BLaER1 treated with 17β-estradiol and CSF1 and Interleukin-3, amounts not matched to agents 10 nM and 100 nM (cell line): ENCODE measurements at regions not wholly inside any gene's neighbourhood (a gene's known extent, or its start where the extent isn't known, plus 50 kb on each side); places are given as distances from the start of the nearest gene placed in this dataset.
"Not testable (repeated sequence)": the region's sequence is repeated elsewhere in the genome, so short reads cannot be mapped to it uniquely, and the experiment has no call there.

Source experiments
- H3K27ac ChIP-seq, 11 experiments: shearing (Covaris generic); formaldehyde crosslinking; 2 replicates each; pipeline ENCODE4 v1.8.1; 2022
- H3K27me3 ChIP-seq, 11 experiments: shearing (Covaris generic); formaldehyde crosslinking; 2 replicates each; pipeline ENCODE4 v1.8.1; 2022
- H3K36me3 ChIP-seq, 11 experiments: shearing (Covaris generic); formaldehyde crosslinking; 2 replicates each; pipeline ENCODE4 v1.8.1; 2022
- H3K4me1 ChIP-seq, 10 experiments: shearing (Covaris generic); formaldehyde crosslinking; 2 replicates each; pipeline ENCODE4 v1.8.1; 2022
- H3K4me2 ChIP-seq, 11 experiments: shearing (Covaris generic); formaldehyde crosslinking; 2 replicates each; pipeline ENCODE4 v1.8.1; 2022
- H3K4me3 ChIP-seq, 10 experiments: shearing (Covaris generic); formaldehyde crosslinking; 2 replicates each; pipeline ENCODE4 v1.8.1; 2022
- H3K9ac ChIP-seq, 11 experiments: shearing (Covaris generic); formaldehyde crosslinking; 2 replicates each; pipeline ENCODE4 v1.8.1; 2022
- H3K9me3 ChIP-seq, 11 experiments: shearing (Covaris generic); formaldehyde crosslinking; replicated peaks in 1 of 11; 2 replicates each; pipeline ENCODE4 v1.8.1; 2022
- H4K20me1 ChIP-seq, 11 experiments: shearing (Covaris generic); formaldehyde crosslinking; 2 replicates each; pipeline ENCODE4 v1.8.1; 2022
- Cebpa-rat ChIP-seq, 11 experiments: shearing (Covaris generic); IDR thresholded peaks; 2 replicates each; pipeline ENCODE4 v1.8.1; 2022

DNA sequence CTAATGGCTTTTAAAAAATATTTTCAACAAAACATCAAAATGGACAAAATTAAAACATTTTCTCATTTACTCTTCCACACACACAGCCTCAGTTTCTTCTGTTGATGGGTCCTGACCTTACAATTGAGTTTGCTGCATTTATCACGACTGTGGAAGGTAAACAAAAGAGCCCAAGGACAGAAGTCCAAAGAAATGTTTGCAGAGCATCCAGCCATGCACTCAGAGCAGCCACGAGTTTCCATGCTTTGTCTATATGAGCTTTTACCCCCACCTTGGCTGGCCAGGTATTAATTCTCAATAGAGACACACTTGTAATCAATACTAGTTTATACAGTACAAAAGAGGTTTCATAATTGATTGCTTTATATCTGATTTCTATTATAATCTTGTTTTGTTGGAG is 85.0 kb upstream of the WDFY3 start:
- Histone ChIP-seq H3K4me3 (no peak overlapping the region), H3K4me1 (no peaks in the 10 kb centered on the region), H3K9me3 (no peaks in the 10 kb centered on the region), H3K27me3 (no peaks in the 10 kb centered on the region), H3K36me3 (no peaks in the 10 kb centered on the region), H4K20me1 (no peaks in the 10 kb centered on the region), H3K9ac (no peak overlapping the region), H3K4me2 (no peak overlapping the region), H3K27ac (no peak overlapping the region)
- no peak for TF ChIP-seq Cebpa-rat (IDR thresholded peaks at IDR 0.05)

DNA sequence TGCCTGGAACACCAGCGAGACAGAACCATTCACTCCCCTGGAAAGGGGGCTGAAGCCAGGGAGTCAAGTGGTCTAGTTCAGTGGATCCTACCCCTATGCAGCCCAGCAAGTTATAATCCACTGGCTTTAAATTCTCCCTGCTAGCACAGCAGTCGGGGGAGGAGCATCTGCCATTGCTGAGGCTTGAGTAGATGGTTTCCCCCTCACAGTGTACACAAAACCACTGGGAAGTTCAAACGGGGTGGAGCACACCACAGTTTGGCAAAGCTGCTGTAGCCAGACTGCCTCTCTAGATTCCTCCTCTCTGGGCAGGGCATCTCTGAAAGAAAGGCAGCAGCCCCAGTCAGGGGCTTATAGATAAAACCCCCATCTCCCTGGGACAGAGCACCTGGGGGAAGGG is 88.4 kb upstream of the WDFY3 start:
- H4K20me1 ChIP-seq, H3K27ac ChIP-seq, H3K36me3 ChIP-seq, H3K9ac ChIP-seq, H3K27me3 ChIP-seq, H3K9me3 ChIP-seq, H3K4me3 ChIP-seq, H3K4me2 ChIP-seq, H3K4me1 ChIP-seq: not testable (repeated sequence)

DNA sequence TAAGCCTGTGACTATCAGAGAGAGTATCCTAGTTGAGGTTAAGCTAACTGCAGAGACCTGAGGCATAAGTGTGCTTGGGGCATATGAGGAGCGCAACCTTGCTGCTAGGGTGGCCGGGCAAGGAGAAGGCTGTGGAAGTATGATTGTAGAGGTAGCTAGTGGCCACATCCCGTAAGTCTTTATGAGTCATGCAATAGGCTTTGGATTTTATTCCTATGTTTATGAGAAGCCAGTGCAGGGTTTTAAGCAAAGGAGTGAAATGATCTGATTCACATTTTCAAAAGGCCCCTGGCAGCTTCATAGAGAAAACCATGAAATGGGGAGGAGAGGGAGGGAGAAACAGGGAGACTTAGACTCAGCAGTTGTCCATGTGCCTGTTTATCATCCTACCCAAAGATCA is 92.1 kb upstream of the WDFY3 start:
- Histone ChIP-seq H3K9me3 (no peaks in the 10 kb centered on the region), H3K4me2 (no peak overlapping the region), H3K27me3 (no peaks in the 10 kb centered on the region), H3K4me3 (no peak overlapping the region), H3K9ac (no peak overlapping the region), H3K27ac (no peak overlapping the region), H3K4me1 (no peaks in the 10 kb centered on the region), H4K20me1 (no peaks in the 10 kb centered on the region), H3K36me3 (no peaks in the 10 kb centered on the region)
- TF ChIP-seq Cebpa-rat (IDR thresholded peaks at IDR 0.05) = no peak

DNA sequence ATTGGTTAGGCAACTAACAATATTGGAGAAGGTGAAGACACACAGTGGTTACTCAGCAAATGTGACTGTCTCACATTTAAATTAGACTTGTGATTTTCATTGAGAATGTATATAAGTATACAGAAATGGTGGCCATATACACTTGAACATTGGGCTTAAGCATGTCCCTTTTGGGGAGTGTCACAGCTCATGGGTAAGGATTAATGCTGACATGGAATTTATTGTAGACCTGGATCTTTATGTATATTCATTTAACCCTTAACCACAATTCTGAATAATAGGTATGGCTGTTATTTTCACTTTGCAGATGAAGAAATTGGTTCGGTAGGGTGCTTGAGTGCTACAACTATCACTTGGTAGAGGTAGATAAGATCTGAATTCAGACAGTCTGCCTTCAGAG is 95.5 kb upstream of the WDFY3 start:
- Histone ChIP-seq H3K36me3 (no peaks in the 10 kb centered on the region), H3K9me3 (no peaks in the 10 kb centered on the region), H4K20me1 (no peaks in the 10 kb centered on the region; a peak in 1 of 22 replicates), H3K9ac (no peak overlapping the region), H3K4me3 (no peak overlapping the region), H3K27ac (no peak overlapping the region), H3K27me3 (no peaks in the 10 kb centered on the region), H3K4me1 (0 out of 20 replicates have a peak, but pooled peaks cover 0 to 4% (median 0%) of the 10 kb centered on the region in 10 experiments), H3K4me2 (no peak overlapping the region)
- TF ChIP-seq Cebpa-rat (IDR thresholded peaks at IDR 0.05) = no peak

DNA sequence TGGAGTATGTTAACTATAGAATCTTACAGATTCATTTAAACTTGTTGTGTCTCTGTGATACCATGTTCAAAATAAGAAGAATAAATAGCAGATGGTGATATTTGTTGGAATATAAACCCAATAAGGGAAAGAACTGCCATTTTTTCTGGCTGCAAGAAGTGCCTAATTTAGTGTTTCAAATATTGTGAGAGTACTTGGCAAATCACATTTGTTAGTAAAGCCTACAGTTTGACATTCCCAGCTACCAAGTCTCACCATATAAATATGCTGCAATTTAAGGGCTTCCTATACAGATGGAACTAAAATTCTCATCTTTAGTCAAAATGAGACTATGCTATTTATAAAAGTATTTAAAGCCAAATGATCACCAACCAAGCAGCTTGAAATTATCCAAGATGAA is 96.0 kb upstream of the WDFY3 start:
- H3K27ac ChIP-seq = no peak overlapping the region
- H3K4me3 ChIP-seq = no peak overlapping the region
- H4K20me1 ChIP-seq = no peaks in the 10 kb centered on the region; a peak in 1 of 22 replicates
- H3K36me3 ChIP-seq = no peaks in the 10 kb centered on the region
- no peak overlapping the region for H3K9ac ChIP-seq
- no peaks in the 10 kb centered on the region for H3K9me3 ChIP-seq
- TF ChIP-seq Cebpa-rat (IDR thresholded peaks at IDR 0.05) = no peak
- 0 out of 20 replicates have a peak, but pooled peaks cover 0 to 4% (median 0%) of the 10 kb centered on the region in 10 experiments for H3K4me1 ChIP-seq
- no peak overlapping the region for H3K4me2 ChIP-seq
- H3K27me3 ChIP-seq = no peaks in the 10 kb centered on the region

DNA sequence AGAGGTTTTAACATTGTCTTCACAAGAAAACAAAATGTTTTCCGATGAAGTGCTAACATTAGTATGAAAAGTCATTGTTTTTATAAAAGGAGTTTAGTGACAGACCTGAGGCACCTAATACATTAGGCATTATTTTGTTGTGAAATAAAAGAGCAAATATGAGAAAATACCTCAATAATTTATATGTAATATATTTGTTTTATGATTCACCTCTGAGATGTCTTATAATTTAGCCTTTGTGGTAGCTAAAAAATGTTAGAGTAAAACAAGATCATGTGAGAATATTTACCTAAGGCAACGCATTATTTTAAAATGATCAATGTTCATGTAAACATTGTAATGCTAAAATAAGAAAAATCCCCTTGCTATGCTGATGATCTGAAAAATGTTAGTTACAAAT is 100.9 kb upstream of the WDFY3 start:
- TF ChIP-seq Cebpa-rat (IDR thresholded peaks at IDR 0.05) = no peak
- Histone ChIP-seq H3K9ac (no peak overlapping the region), H3K9me3 (no peaks in the 10 kb centered on the region; a peak in 1 of 22 replicates), H3K36me3 (no peaks in the 10 kb centered on the region), H3K4me3 (no peak overlapping the region), H3K4me2 (no peak overlapping the region), H3K27me3 (no peaks in the 10 kb centered on the region), H3K27ac (no peak overlapping the region), H3K4me1 (0 out of 20 replicates have a peak, but pooled peaks cover 0 to 4% (median 0%) of the 10 kb centered on the region in 10 experiments), H4K20me1 (no peaks in the 10 kb centered on the region; a peak in 1 of 22 replicates)

DNA sequence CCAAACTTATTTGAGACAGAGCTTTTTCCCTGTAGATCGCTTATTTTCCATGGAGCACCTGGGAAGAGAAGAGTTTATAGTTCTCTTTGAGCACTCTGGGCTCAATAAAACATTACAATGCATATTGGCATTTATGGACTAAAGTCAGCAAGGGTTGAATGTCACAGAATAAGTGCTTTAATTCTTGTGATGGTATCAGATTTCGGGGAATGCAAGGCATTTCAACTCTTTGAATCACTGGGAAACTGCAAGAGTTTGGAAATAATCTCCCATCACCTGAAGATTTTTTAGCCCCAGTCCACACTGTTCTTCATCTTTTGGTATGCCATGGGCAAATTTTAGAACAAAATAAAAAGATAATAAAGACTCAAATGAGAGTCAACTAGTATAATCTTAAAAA is 111.5 kb upstream of the WDFY3 start:
- Histone ChIP-seq H3K9me3 (no peaks in the 10 kb centered on the region; a peak in 1 of 22 replicates), H3K4me1 (peaks cover 0 to 12% (median 8%) of the 10 kb centered on the region in 10 experiments; a peak in 12 of 20 replicates), H4K20me1 (no peaks in the 10 kb centered on the region), H3K27me3 (no peaks in the 10 kb centered on the region), H3K36me3 (no peaks in the 10 kb centered on the region), H3K4me2 (no peak overlapping the region), H3K27ac (no peak overlapping the region), H3K4me3 (no peak overlapping the region), H3K9ac (no peak overlapping the region)
- TF ChIP-seq Cebpa-rat (IDR thresholded peaks at IDR 0.05) = no peak

DNA sequence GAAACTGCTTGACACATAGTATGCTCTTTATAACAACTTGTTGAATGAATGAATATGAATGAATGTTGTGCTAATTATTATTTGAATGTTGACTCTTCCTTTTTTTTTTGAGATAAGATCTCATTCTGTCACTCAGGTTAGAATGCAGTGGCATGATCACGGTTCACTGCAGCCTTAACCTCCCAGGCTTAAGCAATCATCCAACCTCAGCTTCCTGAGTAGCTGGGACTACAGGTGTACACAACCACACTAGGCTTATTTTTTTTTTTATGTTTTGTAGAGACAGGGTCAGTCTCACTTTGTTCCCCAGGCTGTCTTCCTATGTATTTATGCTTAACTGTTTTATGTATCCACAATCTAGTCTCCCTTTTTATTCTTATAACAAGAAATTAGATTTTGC is 114.7 kb upstream of the WDFY3 start:
- H3K27me3 ChIP-seq = no peaks in the 10 kb centered on the region
- no peak for TF ChIP-seq Cebpa-rat (IDR thresholded peaks at IDR 0.05)
- H3K4me3 ChIP-seq = no peak overlapping the region
- H3K9me3 ChIP-seq = no peaks in the 10 kb centered on the region; a peak in 1 of 22 replicates
- H3K4me2 ChIP-seq = peak overlapping the region in 9 of 11 experiments; percentile 10 to 53 (median 32); a peak in 13 of 22 replicates
- no peaks in the 10 kb centered on the region for H3K36me3 ChIP-seq
- peaks cover 0 to 12% (median 8%) of the 10 kb centered on the region in 10 experiments; a peak in 12 of 20 replicates for H3K4me1 ChIP-seq
- no peak overlapping the region for H3K9ac ChIP-seq
- H4K20me1 ChIP-seq = no peaks in the 10 kb centered on the region
- H3K27ac ChIP-seq = no peak overlapping the region

DNA sequence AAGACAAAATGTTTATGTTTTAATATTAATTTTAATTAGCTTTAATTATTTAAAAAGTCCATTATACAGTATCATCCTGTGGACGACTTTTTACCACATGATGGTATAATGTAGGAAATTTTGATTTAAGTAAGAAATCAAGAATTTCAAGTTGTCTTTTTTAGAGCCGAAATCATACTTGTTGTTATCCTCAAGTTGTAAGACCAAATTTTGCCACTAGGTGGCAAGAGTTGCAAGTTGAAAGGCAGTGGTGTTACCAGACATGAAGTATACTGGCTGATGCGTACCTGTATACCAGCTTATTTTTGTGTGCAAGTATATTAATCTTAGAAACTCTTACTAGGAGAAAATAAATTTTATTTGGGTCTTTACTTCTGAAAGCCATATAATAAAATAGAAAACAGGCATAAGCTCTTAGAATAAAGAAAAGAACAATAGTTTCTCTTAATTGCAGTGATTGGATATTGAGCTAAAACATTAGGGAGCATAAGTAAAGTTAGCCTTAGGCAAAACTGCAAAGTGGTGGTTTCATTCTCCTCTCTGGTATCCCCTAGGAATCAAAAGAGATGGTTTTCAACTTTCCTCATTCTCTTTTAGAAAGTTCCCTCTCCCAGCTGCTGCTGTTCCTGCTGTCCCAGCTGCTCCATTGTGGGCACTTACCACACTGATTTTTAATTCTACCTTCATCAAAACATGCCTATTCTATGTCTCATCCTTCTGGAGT is 118.0 kb upstream of the WDFY3 start:
- H4K20me1 ChIP-seq = no peaks in the 10 kb centered on the region
- H3K27ac ChIP-seq = no peak overlapping the region
- H3K9me3 ChIP-seq = peaks cover 9 to 15% (median 12%) of the 10 kb centered on the region in 11 experiments
- H3K4me2 ChIP-seq = no peak overlapping the region
- H3K4me1 ChIP-seq = peaks cover 0 to 12% (median 8%) of the 10 kb centered on the region in 10 experiments; a peak in 14 of 20 replicates
- no peak overlapping the region for H3K4me3 ChIP-seq
- TF ChIP-seq Cebpa-rat (IDR thresholded peaks at IDR 0.05) = no peak
- no peaks in the 10 kb centered on the region for H3K36me3 ChIP-seq
- no peaks in the 10 kb centered on the region for H3K27me3 ChIP-seq
- no peak overlapping the region for H3K9ac ChIP-seq

DNA sequence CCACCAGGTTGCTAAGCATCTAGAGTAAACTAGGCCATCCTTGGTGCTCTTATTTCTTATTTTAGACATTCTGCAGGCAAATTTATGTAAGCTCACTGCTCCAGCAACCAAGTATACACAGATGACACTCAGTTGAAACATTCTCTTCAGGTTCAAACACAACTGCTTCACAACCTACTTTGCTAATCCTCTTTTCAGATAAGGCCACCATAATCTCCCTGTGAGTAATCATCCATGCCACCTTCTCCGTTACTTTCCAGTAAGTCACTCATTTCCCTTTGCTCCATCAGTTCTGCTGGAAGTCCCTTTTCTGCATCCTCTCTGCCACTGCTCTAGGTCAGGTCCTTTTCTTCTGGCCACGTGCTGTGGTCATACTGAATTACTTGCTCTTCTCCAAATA is 120.2 kb upstream of the WDFY3 start:
- H3K27ac ChIP-seq = no peak overlapping the region
- H3K36me3 ChIP-seq = no peaks in the 10 kb centered on the region
- no peaks in the 10 kb centered on the region for H3K27me3 ChIP-seq
- no peak for TF ChIP-seq Cebpa-rat (IDR thresholded peaks at IDR 0.05)
- peaks cover 9 to 26% (median 16%) of the 10 kb centered on the region in 11 experiments for H3K9me3 ChIP-seq
- H4K20me1 ChIP-seq = no peaks in the 10 kb centered on the region
- H3K4me2 ChIP-seq = no peak overlapping the region
- H3K4me3 ChIP-seq = no peak overlapping the region
- H3K4me1 ChIP-seq = peaks cover 0 to 4% (median 1%) of the 10 kb centered on the region in 10 experiments; a peak in 8 of 20 replicates
- no peak overlapping the region for H3K9ac ChIP-seq
